Fibroblast of mammary gland (primary cell): ENCODE measurements at regions not wholly inside any gene's neighbourhood (a gene's known extent, or its start where the extent isn't known, plus 50 kb on each side); places are given as distances from the start of the nearest gene placed in this dataset.
"Not testable (repeated sequence)": the region's sequence is repeated elsewhere in the genome, so short reads cannot be mapped to it uniquely, and the experiment has no call there.

Source experiments
- DNase-seq: peaks from one replicate; pipeline ENCODE4 v3.0.0-alpha.2; 2010; ENCODE audit warnings: low read depth
- H3K4me3 ChIP-seq: 2 replicates; pipeline ENCODE4 v1.5.1; 2011; ENCODE audit warnings: low read depth, mild to moderate bottlenecking, low read length, moderate library complexity; ENCODE audit not compliant: control insufficient read depth
- TF ChIP-seq, protein P1 (sequence below): conservative IDR thresholded peaks from 2 replicates; pipeline ENCODE4 v1.5.1; 2011; ENCODE audit warnings: low read depth, low read length, inconsistent platforms; ENCODE audit not compliant: control insufficient read depth, insufficient read depth

DNA sequence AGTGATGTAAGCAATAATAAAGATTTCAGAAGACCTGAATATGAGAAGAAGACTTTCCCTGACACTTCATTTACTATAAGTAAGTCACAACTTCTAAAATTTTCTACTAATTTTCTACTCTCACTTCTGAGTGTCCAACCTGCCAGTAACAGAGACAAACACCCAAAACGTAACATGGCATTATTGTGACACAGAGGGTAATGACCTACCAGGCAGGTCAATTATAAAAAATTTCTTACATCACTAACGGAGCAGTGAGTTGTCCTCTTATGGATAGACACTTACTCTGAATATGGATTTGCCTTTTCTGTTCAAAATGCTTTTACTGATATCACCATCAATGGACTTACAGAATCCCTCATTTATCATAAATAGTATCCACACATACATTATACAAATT, 405.9 kb upstream of the MAGEB16 start:
- no peak overlapping the region for H3K4me3 ChIP-seq
- DNase-seq: no peak
- TF ChIP-seq, protein P1, sequence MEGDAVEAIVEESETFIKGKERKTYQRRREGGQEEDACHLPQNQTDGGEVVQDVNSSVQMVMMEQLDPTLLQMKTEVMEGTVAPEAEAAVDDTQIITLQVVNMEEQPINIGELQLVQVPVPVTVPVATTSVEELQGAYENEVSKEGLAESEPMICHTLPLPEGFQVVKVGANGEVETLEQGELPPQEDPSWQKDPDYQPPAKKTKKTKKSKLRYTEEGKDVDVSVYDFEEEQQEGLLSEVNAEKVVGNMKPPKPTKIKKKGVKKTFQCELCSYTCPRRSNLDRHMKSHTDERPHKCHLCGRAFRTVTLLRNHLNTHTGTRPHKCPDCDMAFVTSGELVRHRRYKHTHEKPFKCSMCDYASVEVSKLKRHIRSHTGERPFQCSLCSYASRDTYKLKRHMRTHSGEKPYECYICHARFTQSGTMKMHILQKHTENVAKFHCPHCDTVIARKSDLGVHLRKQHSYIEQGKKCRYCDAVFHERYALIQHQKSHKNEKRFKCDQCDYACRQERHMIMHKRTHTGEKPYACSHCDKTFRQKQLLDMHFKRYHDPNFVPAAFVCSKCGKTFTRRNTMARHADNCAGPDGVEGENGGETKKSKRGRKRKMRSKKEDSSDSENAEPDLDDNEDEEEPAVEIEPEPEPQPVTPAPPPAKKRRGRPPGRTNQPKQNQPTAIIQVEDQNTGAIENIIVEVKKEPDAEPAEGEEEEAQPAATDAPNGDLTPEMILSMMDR: no peak

DNA sequence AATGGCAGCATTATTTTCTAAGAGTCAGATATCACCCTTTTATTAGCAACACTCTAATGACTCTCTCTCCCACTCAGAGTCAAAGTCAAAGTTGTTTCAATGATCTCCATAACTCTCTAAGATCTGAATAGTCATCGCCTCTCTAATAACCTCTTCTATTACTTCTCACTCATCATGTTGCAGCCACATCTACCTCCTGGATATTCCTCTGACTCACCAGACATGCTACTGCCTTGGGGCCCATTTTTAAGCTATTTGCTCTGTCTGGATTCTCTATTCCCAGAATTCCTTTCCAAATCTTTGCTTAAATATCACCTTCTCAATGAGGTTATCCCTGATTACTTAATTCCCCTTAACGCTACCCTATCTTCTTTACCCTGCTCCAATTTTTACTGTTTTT, 391.8 kb upstream of the MAGEB16 start:
- H3K4me3 ChIP-seq: no peak overlapping the region
- DNase-seq: no peak
- TF ChIP-seq, protein P1: no peak

DNA sequence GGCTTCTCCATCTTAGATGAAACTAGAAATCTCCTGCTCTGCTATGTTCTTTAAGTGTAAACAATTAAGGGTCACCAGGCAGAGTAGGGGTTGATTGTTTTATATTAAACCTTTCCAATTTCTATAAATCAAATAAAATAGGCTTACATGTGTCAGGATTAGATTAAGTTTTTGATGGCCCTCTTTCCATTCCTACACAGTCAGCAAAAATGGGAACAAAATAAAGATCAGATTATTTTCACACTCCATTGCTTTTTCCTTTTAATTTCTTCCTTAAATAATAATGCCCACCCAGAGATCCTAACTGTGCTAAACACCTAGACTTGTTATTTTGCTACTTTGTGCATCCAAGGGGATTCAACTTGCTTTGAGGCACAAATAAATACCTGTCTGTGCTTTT, 381.4 kb upstream of the MAGEB16 start:
- TF ChIP-seq, protein P1: no peak
- no peak for DNase-seq
- H3K4me3 ChIP-seq: no peak overlapping the region

GRCh38 chrX:35432056-35432455, 366.1 kb upstream of the MAGEB16 start:
- no peak for DNase-seq
- TF ChIP-seq, protein P1: no peak
- no peak overlapping the region for H3K4me3 ChIP-seq

DNA sequence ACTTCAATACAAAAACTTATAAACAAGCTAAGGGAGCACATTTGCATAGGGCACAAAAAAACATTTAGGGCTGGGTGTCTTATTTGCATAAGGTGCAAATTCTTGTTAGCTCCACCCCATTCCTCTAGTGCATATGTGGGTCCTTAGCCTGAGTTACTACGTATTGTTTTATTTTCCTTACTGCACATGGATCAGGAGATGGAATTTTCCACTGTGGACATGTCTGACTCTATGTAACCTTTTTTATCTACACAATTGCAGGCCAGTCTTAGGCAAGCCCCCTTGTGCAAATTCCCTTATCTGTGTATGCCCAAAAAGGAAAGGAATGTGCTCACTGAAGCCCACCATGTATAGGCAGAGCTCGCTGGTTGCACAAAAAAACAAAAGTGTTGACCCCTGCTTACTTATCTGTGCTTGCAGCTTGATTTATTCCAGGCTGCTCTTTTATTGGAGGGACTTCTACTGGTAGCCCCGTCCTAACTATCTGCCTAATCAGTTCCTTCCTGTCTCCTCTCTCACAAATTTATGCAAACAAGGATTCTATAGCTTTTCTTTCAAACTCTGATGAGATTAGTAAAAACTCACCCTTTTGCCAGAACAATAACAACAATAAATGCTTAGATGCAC, 359.0 kb upstream of the MAGEB16 start:
- TF ChIP-seq, protein P1: no peak

DNA sequence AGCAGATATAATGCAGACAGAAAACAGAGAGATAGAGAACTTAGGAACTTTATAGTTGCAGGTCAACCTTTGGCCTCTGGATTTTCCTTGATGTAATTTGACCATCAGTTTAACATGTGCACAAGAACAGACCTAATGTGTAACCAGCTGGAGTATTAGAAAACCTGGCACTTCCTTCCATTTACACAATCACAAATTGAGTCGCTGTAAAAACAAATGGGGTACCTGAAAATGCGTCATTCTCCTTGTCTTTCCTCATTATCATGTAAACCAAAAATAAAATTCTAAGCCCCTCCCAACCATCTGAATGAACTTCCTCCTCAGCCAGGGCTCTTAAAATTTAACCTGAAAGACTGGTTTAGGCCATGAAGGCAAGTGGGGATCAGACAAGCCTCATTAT, 358.4 kb upstream of the MAGEB16 start:
- no peak overlapping the region for H3K4me3 ChIP-seq
- no peak for DNase-seq
- TF ChIP-seq, protein P1: no peak

More for the DNA sequence above, 359.0 kb upstream of the MAGEB16 start:
- H3K4me3 ChIP-seq: no peak overlapping the region
- DNase-seq: no peak

GRCh38 chrX:35442421-35442820, 355.7 kb upstream of the MAGEB16 start:
- DNase-seq: no peak
- TF ChIP-seq, protein P1: no peak
- no peak overlapping the region for H3K4me3 ChIP-seq

GRCh38 chrX:35443091-35443582, 355.0 kb upstream of the MAGEB16 start:
- DNase-seq, H3K4me3 ChIP-seq: not testable (repeated sequence)
